Glomerular visceral epithelial cell (primary cell): ENCODE measurements at regions not wholly inside any gene's neighbourhood (a gene's known extent, or its start where the extent isn't known, plus 50 kb on each side); places are given as distances from the start of the nearest gene placed in this dataset.
"Not testable (repeated sequence)": the region's sequence is repeated elsewhere in the genome, so short reads cannot be mapped to it uniquely, and the experiment has no call there.

Experiments used
- DNase-seq: peaks from one replicate; pipeline ENCODE4 v3.0.0-alpha.2; 2016; ENCODE audit errors: extremely low spot score

DNA sequence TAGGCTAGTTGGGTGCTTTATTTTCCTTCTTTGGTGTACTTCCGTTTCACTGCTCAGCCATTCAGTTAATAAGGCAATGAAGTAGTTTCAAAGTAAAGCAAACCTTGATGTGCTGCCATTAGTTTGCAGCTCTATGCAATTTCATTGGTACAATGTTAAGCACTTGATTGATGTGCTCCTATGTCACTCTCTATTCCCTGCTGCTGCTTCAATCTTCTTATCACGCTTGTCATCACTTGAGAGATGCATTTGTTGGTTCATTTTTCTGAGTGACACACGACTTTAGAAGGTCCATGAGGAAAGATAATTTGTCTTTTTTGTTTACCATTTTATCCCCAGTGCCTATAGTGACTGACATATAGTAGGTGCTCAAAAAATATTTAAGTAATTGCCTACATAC is 871.0 kb upstream of the PABPC4L start:
- no peak for DNase-seq

DNA sequence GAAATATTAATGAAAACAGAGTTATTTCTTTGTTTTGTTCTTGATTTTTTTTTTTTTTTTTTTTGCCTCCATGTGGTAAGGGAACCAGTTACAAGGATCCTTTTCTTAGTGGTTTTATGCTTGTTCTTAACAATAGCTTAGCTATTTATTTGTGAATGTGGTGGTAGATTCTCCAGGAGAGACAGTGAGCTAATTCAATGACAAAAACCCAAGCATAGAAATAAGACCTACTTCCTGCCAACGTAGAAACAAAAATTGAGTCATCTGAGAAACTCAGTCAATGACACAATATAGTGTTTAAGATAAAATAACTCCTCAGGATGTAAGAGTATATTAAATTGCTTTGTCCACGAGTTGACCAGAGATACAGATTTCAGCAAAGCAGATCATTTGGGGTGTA is 863.8 kb upstream of the PABPC4L start:
- no peak for DNase-seq

DNA sequence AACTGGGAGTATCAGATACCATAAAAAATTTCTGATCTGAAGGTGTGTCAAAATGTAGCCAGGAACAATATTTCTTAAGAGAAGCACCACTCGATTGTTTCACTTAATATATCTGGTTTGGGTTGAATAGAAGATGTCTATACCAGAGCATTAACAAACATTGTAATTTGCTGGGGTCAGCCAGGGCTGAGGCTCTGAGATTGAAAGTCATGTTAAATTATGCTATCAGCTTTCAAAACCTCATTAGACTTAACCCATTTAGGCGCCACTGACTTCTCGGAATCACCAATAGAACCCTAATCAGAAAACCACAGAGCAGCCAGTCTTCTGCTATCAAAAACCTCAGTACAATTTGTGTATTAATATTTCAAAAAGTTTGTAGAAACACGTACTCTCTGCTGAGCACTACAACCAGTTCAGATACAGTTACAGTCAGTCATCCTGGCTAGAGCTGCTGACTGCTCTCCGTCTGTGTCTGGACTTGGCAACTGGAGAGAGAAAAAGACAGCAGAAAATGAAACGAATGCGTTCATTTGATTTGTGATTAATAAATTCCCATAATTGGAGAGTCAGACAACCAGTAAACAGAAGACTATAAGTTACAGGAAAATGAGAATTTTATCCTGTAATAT is 848.6 kb upstream of the PABPC4L start:
- DNase-seq = peak; percentile 21

DNA sequence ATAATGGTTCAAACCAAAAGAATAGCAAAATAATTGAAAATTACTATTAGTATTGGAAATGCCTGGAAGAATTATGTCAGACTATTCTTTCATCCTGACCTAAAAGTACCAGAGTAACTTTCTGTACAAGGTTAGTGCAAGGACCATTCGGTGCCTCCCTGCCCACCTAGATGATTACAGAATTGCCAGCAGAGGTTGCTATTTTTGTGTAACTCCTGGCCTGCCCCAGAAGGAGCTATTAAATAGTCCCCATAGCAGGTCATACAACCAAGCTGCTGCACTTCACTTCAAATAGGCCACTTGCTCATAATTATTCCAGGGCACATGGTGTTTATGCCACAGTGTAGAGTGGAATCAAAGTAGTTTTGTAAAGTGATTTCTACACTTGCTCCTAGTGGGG is 831.1 kb upstream of the PABPC4L start:
- DNase-seq = no peak

DNA sequence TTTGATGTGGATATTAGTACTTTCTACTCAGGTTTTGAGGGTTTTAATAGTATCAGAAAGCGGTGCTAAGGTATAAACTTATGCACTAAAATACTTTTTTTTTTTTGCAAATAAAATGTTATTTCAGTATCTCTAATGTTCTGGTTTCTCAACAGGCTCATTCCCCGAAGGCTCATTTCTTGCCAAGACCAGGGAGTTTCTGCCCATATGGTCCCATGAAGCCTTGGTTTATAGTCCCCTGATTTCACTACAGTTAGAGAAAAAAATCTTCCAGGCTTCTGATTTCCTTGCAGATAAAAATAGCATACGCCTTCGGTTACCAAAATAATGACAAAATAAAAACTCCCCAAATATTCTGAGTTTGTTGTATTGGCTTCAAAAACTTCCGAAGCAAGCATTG is 814.2 kb upstream of the PABPC4L start:
- no peak for DNase-seq

DNA sequence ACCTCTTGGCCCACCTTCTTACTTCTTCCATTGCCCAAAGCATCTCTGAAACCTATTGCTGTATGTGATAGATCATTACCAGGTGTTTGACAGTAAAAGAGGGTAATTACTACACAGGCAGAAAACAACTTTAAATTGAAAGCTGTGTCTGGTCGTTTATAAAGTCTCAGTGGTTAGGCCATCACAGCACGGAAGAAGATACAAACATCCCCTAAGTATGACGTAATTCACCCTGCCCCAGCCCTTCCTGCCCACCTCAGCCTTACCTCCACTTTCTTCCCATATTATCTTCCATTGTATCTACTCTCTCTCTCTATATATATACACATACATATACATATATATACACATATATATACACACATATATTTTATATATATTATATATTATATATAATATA is 805.8 kb upstream of the PABPC4L start:
- no peak for DNase-seq

DNA sequence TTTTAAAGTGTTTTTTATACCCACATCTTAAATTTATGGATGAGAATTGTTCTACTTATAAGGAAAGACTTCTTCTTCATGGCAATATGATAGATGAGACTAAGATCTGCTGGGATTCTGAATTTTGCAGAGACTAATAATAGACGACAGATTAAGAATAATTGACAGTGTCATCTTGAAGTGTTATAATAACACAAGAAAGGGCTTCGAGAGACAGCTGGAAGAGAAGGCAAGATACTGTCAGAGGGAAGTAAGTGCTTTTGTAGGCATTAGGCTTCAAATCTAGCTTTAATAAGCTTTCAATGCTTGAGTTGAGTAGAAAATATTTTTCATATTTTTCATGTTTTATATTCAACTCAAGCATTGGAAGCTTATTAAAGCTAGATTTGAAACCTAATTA is 797.6 kb upstream of the PABPC4L start:
- DNase-seq = no peak

DNA sequence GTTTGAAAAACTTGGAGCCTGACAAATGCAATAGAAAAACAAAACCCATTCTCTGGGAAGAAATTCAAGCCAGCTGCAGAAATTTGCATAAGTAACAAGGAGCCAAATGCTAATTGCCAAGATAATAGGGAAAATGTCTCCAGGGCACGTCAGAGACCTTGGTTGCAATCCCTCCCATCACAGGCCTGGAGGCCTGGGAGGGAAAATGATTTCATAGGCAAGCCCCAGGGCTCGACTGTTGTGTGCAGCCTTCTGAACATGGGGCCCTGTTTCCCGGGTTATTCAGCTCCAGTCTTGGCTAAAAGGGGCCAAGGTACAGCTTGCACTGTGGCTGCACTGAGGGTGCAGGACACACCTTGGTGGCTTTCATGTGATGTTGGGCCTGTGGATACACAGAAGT is 760.4 kb upstream of the PABPC4L start:
- no peak for DNase-seq

DNA sequence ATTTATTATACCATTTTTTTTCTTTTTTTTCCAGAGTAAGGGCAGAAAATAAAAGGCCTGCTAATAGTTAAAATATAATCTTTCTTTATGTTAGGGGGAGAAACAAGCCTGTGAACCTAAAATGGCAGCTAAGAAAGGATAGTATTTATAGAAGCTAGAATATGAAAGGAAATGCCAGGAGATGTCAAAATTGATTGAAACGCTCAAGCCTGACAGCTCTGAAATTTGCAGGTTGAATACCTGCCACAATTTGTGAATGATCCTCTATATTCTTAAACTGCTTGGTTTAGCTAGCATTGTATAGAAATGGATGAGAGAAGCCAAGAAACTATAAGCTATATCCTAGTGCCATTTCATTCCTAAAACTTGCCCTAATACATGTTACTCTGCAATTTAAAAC is 757.3 kb upstream of the PABPC4L start:
- no peak for DNase-seq

DNA sequence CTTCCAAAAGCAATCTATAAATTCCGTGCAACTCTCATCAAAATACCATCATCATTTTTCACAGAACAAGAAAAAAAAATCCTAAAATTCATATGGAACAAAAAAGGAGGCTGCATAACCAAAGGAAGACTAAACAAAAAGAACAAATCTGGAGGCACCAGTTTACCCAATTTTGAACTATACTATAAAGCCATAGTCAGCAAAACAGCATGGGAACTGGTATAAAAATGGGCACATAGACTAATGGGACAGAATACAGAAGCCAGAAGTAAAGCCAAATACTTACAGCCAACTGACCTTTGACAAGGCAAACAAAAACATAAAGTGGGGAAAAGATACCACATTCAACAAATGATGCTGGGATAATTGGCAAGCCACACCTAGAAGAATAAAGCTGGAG is 753.5 kb upstream of the PABPC4L start:
- no peak for DNase-seq

DNA sequence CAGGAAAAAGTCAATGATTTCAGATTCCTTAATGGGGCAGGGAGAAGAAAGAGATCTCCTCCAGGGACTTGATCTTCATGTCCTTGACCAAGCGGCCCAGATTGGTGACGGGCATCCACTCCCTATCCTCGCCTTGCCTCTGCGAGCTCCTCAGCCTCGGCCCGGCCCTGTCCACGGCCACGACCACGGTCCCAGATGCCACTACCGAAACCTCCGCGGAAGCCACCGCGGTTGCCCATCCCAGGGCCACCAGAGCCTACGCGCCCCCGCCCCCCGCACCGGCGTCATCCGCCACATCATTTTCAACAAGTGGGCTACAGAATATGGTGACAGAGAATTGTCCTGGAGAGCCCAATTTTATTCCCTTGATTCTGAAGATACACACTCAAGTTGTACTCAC is 751.2 kb upstream of the PABPC4L start:
- DNase-seq = no peak

DNA sequence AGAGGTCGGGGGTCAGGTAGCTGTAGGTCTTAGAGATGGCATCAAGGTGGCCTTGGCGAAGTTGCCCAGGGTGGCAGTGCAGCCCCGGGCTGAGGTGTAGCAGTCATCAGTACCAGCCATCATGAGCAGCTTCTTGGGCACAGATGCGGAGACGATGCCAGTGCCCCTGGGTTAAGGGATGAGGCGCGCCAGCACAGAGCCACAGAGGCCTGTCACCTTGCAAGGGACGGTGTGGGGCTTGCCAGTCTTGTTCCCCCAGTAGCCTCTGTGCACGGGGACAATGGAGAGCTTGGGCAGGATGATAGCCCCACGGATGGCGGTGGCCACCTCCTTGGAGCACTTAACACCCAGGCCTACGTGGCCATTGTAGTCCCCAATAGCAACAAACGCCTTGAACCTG is 750.7 kb upstream of the PABPC4L start:
- DNase-seq = no peak

DNA sequence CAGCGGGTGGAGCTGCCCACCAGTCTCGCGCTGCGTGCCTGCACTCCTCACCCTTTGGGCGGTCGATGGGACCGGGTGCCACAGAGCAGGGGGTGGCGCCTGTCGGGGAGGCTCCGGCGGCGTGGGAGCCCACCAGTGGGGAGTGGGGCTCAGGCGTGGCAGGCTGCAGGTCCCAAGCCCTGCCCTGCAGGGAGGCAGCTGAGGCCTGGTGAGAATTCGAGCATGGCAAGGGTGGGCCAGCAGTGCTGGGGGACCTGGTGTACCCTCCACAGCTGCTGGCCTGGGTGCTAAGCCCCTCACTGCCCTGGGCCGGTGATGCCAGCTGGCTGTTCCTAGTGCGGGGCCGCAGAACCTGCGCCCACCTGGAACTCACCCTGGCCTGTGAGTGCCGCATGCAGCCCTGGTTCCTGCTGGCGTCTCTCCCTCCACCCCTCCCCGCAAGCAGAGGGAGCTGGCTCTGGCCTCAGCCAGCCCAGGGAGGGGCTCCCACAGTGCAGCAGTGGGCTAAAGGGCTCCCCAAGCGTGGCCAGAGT is 746.6 kb upstream of the PABPC4L start:
- DNase-seq = no peak

DNA sequence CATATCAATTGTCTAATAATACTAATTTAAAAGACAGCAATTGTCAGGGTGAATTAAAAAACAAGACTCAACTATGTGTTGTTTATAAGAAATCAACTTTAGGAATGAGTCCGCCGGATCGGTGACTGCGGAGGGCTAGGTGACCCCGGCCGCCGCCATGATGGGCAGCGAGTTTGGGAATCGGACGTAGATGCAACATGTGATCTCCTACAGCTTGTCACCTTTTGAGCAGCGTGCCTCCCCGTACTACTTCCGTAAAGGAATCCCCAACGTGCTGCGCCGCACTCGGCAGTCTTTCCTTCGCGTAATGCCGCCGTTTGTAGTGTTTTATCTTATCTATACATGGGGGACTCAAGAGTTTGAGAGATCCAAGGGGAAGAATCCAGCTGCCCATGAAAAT is 742.5 kb upstream of the PABPC4L start:
- no peak for DNase-seq

DNA sequence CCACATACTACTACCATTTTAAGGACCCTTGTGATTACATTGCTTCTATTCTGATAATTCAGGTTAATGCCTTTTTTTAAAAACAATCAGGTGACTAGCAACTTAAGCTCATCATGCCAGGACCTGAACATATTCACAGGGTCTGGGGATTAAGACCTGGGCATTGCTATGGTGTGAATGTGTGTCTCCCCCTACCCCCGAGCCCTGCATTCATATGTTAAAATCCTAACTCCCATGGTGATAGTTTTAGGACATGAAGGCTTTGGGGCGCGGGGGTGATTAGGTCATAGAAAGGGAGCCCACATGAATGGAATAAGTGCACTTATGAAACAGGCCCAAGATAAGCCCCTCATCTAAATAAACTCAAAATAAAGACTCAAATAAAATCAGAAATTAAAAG is 734.4 kb upstream of the PABPC4L start:
- DNase-seq = no peak

DNA sequence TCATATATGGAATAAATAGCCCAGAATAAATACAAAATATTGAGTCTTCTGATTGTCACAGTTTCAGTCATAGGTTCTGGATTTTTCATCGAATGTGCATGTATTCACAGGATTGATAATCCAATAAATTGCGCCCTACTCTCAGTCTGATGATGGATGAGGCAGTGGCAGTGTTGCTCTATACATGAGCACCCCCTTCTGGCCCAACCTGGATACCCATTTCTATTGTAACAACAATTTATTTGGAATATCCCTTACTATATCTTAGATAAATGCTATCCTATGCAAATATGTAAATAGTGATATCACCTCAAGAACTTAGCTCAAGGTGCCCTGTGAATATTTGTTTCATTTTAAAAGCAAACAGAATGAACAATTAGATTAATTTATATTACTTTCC is 733.7 kb upstream of the PABPC4L start:
- DNase-seq = peak; percentile 1

DNA sequence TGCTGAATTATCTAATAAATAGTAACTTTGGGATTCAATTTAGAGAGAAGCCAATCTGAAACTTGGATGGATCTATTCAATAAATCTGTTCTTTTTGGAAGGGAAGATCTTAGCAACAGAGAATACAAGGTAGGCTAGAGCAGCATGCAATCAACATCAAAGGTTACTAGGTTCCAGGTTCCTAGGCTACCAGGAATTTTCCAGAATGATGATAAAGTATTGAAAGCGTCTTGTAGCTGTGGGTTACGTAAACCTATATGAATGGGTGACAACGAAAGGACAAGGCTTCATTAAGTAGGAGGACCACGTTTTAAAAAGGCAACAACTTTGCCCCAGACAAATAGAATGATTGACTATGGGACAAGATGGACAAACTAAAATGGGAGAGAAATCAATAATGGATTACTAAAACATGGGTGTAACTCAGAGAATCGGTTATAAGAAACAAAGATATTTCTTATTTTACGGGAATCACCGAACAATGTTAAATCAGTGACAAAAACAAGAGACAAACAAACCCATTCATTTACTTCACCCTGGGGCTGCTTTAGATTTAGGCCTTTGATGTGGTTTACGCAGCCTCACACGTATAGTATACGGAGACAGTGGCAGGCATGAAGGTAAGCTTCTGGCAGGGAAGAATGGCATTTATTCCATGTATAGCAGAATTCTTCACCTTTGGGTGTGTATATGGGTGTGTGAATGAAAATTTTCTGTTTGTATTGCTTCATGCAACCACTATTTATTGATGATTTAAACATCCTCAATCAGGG is 732.6 kb upstream of the PABPC4L start:
- DNase-seq = no peak

DNA sequence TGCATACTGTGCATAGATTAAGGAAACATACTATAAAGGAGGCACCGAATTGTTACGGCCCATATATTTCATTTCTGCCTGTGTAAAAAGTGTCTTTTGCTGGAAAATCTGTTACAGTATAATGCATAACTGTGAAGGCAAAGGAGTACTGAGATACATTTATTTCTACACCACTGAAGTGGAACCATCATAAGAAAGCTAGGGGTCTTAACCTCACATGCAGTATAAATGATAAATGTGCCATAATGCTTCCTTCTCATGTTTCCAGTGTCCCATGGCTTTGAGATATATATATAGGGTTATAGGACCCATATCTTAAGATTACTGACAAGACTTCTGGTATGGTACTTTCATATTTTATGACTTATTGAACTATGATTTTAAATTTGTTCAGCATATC is 713.8 kb upstream of the PABPC4L start:
- no peak for DNase-seq

DNA sequence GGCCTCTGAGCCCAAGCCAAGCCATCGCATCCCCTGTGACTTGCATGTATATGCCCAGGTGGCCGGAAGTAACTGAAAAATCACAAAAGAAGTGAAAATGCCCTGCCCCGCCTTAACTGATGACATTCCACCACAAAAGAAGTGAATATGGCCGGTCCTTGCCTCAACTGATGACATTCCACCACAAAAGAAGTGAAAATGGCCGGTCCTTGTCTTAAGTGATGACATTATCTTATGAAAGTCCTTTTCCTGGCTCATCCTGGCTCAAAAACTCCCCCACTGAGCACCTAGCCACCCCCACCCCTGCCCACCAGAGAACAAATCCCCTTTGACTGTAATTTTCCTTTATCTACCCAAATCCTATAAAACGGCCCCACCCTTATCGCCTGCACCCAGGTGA is 712.7 kb upstream of the PABPC4L start:
- DNase-seq = not testable (repeated sequence)

DNA sequence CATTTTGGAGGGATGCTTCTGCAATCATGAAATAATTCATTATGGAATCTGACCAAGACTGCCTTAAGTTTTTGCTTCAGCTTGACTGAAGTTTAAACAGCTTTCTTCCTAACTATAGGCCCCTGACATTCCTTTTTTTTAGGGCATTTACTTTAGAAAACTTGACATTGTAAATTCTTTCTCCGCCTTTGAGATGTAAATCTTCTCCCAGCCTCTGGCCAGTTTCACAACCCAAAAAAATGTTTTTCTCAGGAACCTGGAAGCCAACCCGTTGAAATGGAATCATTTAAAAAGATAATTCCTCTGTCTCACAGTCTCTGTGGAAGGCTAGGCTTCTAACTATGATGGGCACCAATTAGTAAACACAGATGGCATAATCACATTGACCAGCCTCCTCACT is 710.4 kb upstream of the PABPC4L start:
- no peak for DNase-seq

DNA sequence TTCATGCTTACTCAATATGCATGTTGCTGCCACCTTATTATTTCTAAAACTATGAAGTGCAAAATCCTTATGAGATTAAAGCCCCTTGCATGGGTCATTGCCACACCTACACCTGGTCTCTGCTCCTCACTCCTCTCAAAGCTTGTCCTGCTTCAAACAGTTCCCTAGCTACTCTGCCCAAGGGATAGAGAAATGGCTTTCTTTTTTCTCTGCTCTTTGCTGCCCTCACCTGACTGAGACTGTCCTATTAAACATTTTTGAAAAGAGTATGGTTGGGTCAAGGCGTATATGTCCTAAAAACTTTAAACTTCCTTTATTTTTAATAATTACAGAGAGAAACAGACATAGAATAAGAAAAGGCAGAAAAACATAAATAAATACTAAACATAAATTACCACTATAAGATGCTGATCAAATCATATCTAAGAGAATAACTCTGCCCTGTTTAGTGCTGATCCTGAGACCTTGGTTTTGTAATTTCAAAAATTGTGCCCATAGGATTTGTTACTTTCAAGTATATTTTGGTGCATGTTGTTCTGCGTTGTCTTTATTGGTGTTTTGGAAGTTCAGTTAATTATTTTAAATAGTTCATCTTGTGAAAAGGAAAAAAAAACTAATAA is 704.9 kb upstream of the PABPC4L start:
- peak; percentile 23 for DNase-seq

DNA sequence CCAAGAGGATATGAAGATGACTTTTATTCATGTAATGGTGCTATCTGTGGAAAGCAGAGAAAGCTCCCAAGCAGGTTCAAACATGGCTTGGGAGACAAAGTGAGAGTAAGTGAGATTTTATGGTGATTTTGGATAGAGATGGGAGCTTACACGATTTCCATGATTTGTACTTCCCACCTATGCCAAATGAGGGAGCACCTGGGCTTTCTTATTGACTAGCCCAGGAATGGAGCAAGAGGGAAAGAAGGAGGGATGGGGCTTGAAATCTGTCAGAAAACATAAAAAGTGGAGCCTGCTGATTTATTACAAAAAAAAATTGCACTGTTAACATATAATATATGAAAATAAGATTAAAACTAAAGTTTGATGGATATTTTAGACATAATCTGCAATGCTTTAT is 703.5 kb upstream of the PABPC4L start:
- no peak for DNase-seq

DNA sequence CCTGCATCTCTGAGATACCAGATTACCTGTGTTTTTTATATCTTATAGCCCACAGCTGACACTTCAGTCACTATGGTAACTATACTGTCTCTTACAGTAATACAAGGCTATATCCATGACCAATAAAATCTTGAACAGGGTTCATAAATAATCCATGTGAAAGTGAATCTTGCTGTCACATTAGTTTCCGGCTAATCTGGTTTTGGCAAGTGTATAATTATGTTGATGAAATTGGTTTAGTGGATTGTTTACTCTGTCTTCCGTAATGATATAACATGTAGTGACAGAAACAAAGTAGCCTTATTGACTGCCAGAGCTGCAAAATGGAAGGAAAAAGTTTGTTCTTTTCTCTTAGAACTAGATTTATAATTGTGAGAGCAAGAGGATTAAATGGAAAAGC is 686.6 kb upstream of the PABPC4L start:
- no peak for DNase-seq
